Loucy (cell line): ENCODE measurements at regions not wholly inside any gene's neighbourhood (a gene's known extent, or its start where the extent isn't known, plus 50 kb on each side); places are given as distances from the start of the nearest gene placed in this dataset.

Source experiments
- H2AFZ ChIP-seq: fragments of 200-600 bp; sonication (generic); 2 replicates; pipeline ENCODE4 v1.6.0; 2016; ENCODE audit warnings: antibody characterized with exemption, mild to moderate bottlenecking, low read length, moderate library complexity
- H3F3A ChIP-seq: fragments of 200-600 bp; 2 replicates; pipeline ENCODE4 v1.6.0; 2016; ENCODE audit warnings: antibody characterized with exemption, low read depth, mild to moderate bottlenecking
- H3K27me3 ChIP-seq: fragments of 200-600 bp; sonication (generic); 2 replicates; pipeline ENCODE4 v1.6.1; 2014; ENCODE audit warnings: low read length, mild to moderate bottlenecking; ENCODE audit not compliant: insufficient read depth, poor library complexity, severe bottlenecking
- H3K36me3 ChIP-seq: fragments of 200-600 bp; sonication (generic); 2 replicates; pipeline ENCODE4 v1.6.1; 2016; ENCODE audit warnings: low read length; ENCODE audit not compliant: insufficient read depth
- H3K4me1 ChIP-seq: fragments of 200-600 bp; sonication (generic); 2 replicates; pipeline ENCODE4 v1.5.1; 2014; ENCODE audit warnings: low read length, mild to moderate bottlenecking; ENCODE audit not compliant: insufficient read depth, poor library complexity, severe bottlenecking
- H3K4me2 ChIP-seq: fragments of 200-600 bp; sonication (generic); 2 replicates; pipeline ENCODE4 v1.6.0; 2014; ENCODE audit warnings: antibody characterized with exemption, low read length, low read depth, mild to moderate bottlenecking; ENCODE audit not compliant: poor library complexity, severe bottlenecking
- H3K4me3 ChIP-seq: fragments of 200-600 bp; sonication (generic); 2 replicates; pipeline ENCODE4 v1.5.1; 2014; ENCODE audit warnings: low read length, mild to moderate bottlenecking, mixed read lengths; ENCODE audit not compliant: poor library complexity, severe bottlenecking
- H3K79me2 ChIP-seq: fragments of 200-600 bp; sonication (generic); 2 replicates; pipeline ENCODE4 v1.6.1; 2014; ENCODE audit warnings: low read length; ENCODE audit not compliant: insufficient read depth
- H3K9ac ChIP-seq: fragments of 200-600 bp; sonication (generic); 2 replicates; pipeline ENCODE4 v1.6.0; 2014; ENCODE audit warnings: mild to moderate bottlenecking, low read depth, low read length, moderate library complexity; ENCODE audit not compliant: poor library complexity, severe bottlenecking
- H3K9me2 ChIP-seq: fragments of 200-600 bp; sonication (generic); replicated peaks from 2 replicates; pipeline ENCODE4 v1.6.1; 2016; ENCODE audit warnings: low read depth, low read length, mixed read lengths
- H3K9me3 ChIP-seq: fragments of 200-600 bp; sonication (generic); 2 replicates; pipeline ENCODE4 v1.6.1; 2014; ENCODE audit warnings: mild to moderate bottlenecking, antibody characterized with exemption, low read length, low read depth; ENCODE audit not compliant: insufficient read depth
- H4K20me1 ChIP-seq: fragments of 200-600 bp; sonication (generic); 2 replicates; pipeline ENCODE4 v1.6.0; 2014; ENCODE audit warnings: antibody characterized with exemption, low read length, mild to moderate bottlenecking; ENCODE audit not compliant: insufficient read depth, poor library complexity, severe bottlenecking
- EZH2phosphoT487 ChIP-seq: fragments of 200-600 bp; IDR thresholded peaks from 2 replicates; pipeline ENCODE4 v1.6.1; 2018; ENCODE audit warnings: antibody characterized with exemption, mild to moderate bottlenecking, moderate library complexity, borderline replicate concordance
- TF ChIP-seq, protein P1 (sequence below): fragments of 200-600 bp; sonication (generic); conservative IDR thresholded peaks from 2 replicates; pipeline ENCODE4 v1.5.1; 2014; ENCODE audit warnings: mild to moderate bottlenecking, antibody characterized with exemption, low read length

DNA sequence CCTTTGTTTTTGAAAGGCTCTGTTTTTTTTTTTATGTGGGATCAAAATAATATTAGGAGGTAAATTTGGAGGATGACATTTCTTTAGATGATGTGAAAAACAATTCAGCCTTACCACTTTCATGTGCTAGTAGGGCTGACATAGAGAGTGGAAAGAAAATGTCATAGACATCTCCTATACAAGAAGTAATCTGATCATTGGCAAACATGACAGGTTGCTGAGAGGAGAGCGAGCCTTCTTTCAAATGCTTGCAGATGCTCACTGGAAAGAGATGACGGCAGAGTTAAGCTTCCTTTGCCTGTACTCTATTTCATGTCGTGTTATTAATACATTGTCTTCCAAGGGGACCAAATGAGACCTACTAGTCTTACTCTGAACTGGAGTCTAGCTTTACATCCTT is 160.1 kb upstream of the DAP start:
- Histone ChIP-seq H3F3A (no peaks in the 10 kb centered on the region), H3K4me1 (no peaks in the 10 kb centered on the region), H3K4me3 (no peak overlapping the region), H3K4me2 (no peak overlapping the region), H3K79me2 (no peaks in the 10 kb centered on the region), H4K20me1 (no peaks in the 10 kb centered on the region), H3K9me3 (no peaks in the 10 kb centered on the region), H3K36me3 (no peaks in the 10 kb centered on the region), H2AFZ (no peak overlapping the region), H3K9ac (no peak overlapping the region), H3K9me2 (no peaks in the 10 kb centered on the region), H3K27me3 (no peaks in the 10 kb centered on the region)
- TF ChIP-seq, protein P1, sequence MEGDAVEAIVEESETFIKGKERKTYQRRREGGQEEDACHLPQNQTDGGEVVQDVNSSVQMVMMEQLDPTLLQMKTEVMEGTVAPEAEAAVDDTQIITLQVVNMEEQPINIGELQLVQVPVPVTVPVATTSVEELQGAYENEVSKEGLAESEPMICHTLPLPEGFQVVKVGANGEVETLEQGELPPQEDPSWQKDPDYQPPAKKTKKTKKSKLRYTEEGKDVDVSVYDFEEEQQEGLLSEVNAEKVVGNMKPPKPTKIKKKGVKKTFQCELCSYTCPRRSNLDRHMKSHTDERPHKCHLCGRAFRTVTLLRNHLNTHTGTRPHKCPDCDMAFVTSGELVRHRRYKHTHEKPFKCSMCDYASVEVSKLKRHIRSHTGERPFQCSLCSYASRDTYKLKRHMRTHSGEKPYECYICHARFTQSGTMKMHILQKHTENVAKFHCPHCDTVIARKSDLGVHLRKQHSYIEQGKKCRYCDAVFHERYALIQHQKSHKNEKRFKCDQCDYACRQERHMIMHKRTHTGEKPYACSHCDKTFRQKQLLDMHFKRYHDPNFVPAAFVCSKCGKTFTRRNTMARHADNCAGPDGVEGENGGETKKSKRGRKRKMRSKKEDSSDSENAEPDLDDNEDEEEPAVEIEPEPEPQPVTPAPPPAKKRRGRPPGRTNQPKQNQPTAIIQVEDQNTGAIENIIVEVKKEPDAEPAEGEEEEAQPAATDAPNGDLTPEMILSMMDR = no peak
- no peak for TF ChIP-seq EZH2phosphoT487

DNA sequence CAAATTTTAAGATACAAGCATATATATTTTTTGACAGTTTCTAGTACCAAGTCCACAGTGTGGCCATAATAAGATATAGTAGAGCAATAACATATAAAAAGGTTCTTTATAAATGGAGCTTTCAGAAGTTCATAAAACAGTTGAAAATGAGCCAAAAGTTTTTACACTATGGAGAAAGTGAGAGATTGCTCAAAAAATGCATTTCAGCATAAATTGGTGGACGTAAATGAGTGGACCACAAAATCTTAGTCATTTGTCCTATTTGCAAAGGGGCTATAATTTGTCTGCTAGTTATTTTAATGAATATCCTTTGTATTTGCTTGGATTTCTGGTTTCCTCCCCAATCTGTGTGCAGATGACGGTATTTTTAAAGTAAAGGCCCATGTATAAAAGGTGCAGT is 159.4 kb upstream of the DAP start:
- H3K27me3 ChIP-seq = no peaks in the 10 kb centered on the region
- no peak overlapping the region for H3K4me2 ChIP-seq
- H3K9me3 ChIP-seq = no peaks in the 10 kb centered on the region
- TF ChIP-seq, protein P1 = no peak
- no peak for TF ChIP-seq EZH2phosphoT487
- H3K9ac ChIP-seq = no peak overlapping the region
- no peaks in the 10 kb centered on the region for H3K9me2 ChIP-seq
- H3K79me2 ChIP-seq = no peaks in the 10 kb centered on the region
- no peaks in the 10 kb centered on the region for H3K4me1 ChIP-seq
- no peaks in the 10 kb centered on the region for H3F3A ChIP-seq
- no peak overlapping the region for H2AFZ ChIP-seq
- H4K20me1 ChIP-seq = no peaks in the 10 kb centered on the region
- H3K4me3 ChIP-seq = no peak overlapping the region
- no peaks in the 10 kb centered on the region for H3K36me3 ChIP-seq

DNA sequence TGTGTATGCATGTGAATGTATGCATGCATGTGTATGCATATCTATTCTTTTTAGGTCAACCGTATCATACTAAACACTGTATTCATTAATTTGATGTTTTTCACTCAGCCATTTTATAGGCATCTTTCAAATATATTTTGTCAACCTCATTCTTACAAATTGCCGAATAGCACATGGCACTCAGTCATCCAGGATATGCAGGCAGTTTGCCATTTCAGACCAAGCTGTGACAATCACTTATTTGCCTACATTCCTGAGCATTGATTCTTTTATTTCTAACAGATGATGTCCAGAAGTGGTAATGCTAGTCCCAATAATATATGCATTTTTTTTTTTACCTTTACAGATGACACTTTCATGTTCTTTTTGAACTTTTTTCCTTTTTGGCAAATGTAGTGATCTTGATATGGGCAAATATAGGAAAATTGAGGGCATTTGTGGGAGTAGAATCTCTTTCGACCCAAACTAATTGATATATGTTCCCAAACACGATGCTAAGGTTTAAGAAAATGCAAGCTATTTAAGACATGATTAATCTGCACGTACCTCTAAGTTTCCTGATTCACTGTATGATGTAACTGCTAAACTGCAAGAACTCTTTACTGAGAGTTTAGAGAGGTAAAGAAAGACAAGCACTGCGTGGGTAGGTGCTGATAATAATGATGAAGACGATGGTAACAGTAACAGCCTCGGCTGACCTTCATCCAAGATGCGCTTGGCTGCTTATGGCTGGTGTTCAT is 153.9 kb upstream of the DAP start:
- Histone ChIP-seq H3K27me3 (no peaks in the 10 kb centered on the region), H3F3A (no peaks in the 10 kb centered on the region), H4K20me1 (no peaks in the 10 kb centered on the region), H3K79me2 (no peaks in the 10 kb centered on the region), H3K4me3 (no peak overlapping the region), H3K36me3 (no peaks in the 10 kb centered on the region), H3K9ac (no peak overlapping the region), H3K9me2 (no peaks in the 10 kb centered on the region), H3K9me3 (no peaks in the 10 kb centered on the region), H3K4me1 (no peaks in the 10 kb centered on the region), H2AFZ (no peak overlapping the region), H3K4me2 (no peak overlapping the region)
- TF ChIP-seq, protein P1 = no peak
- no peak for TF ChIP-seq EZH2phosphoT487
